OCI-LY7 (cell line): ENCODE measurements at regions not wholly inside any gene's neighbourhood (a gene's known extent, or its start where the extent isn't known, plus 50 kb on each side); places are given as distances from the start of the nearest gene placed in this dataset.

Experiments used
- BruUV-seq: library from RNA; stranded (reverse); fragments of 400-500 nt; replicated peaks from 2 replicates; lab custom pipeline; 2021; lab: Mats Ljungman, UMichigan
- CTCF ChIA-PET: fragments of 300-600 bp; sonication (Branson Sonifier 250); formaldehyde crosslinking; loops from one replicate; lab custom pipeline; 2022; ENCODE audit warnings: antibody characterized with exemption; ENCODE audit not compliant: unreplicated experiment; lab: Charles Lee
- POLR2A ChIA-PET: fragments of 300-600 bp; sonication (Branson Sonifier 250); formaldehyde crosslinking; loops from one replicate; lab custom pipeline; 2022; ENCODE audit warnings: antibody characterized with exemption; lab: Charles Lee
- DNase-seq: peaks from one replicate; pipeline ENCODE4 v3.0.0-alpha.2; 2015; ENCODE audit warnings: low spot score
- H2AFZ ChIP-seq: fragments of 200-600 bp; sonication (generic), shearing (Covaris generic); 2 replicates; pipeline ENCODE4 v1.6.1; 2014; ENCODE audit warnings: mild to moderate bottlenecking, antibody characterized with exemption, low read length, moderate library complexity
- H3K27ac ChIP-seq: fragments of 200-600 bp; sonication (generic); 2 replicates; pipeline ENCODE4 v1.5.1; 2014; ENCODE audit warnings: mixed run types, low read depth, mild to moderate bottlenecking, moderate library complexity, low read length, inconsistent platforms; ENCODE audit not compliant: poor library complexity, severe bottlenecking
- H3K36me3 ChIP-seq: fragments of 200-600 bp; sonication (generic); 2 replicates; pipeline ENCODE4 v1.6.1; 2014; ENCODE audit warnings: mild to moderate bottlenecking, antibody characterized with exemption, low read length, moderate library complexity, mixed read lengths; ENCODE audit not compliant: insufficient read depth
- H3K4me1 ChIP-seq: fragments of 200-600 bp; sonication (generic); 2 replicates; pipeline ENCODE4 v1.5.1; 2014; ENCODE audit warnings: mild to moderate bottlenecking, low read length; ENCODE audit not compliant: insufficient read depth, poor library complexity, severe bottlenecking
- H3K4me2 ChIP-seq: fragments of 200-600 bp; sonication (generic); 2 replicates; pipeline ENCODE4 v1.6.1; 2014; ENCODE audit warnings: mild to moderate bottlenecking, low read length
- H3K4me3 ChIP-seq: fragments of 200-600 bp; sonication (generic); 2 replicates; pipeline ENCODE4 v1.5.1; 2014; ENCODE audit warnings: mild to moderate bottlenecking, low read depth, low read length; ENCODE audit not compliant: poor library complexity, severe bottlenecking
- H3K79me2 ChIP-seq: fragments of 200-600 bp; sonication (generic); 2 replicates; pipeline ENCODE4 v1.6.1; 2016; ENCODE audit warnings: low read depth, mild to moderate bottlenecking, low read length, moderate library complexity, mixed read lengths; ENCODE audit not compliant: insufficient read depth
- H3K9me2 ChIP-seq: fragments of 200-600 bp; sonication (generic); 2 replicates; pipeline ENCODE4 v1.6.1; 2016; ENCODE audit warnings: mild to moderate bottlenecking, low read length, mixed read lengths; ENCODE audit not compliant: insufficient read depth
- H3K9me3 ChIP-seq: fragments of 200-600 bp; sonication (generic); 2 replicates; pipeline ENCODE4 v1.6.1; 2014; ENCODE audit warnings: mild to moderate bottlenecking, mixed run types, low read length, mixed read lengths
- H4K20me1 ChIP-seq: fragments of 200-600 bp; sonication (generic); 2 replicates; pipeline ENCODE4 v1.6.1; 2014; ENCODE audit warnings: mild to moderate bottlenecking, antibody characterized with exemption, low read length, moderate library complexity, mixed read lengths; ENCODE audit not compliant: insufficient read depth
- EZH2phosphoT487 ChIP-seq: fragments of 200-600 bp; sonication (generic); IDR thresholded peaks from 2 replicates; pipeline ENCODE4 v1.6.1; 2018; ENCODE audit warnings: low read depth, borderline replicate concordance, mild to moderate bottlenecking, mixed run types, antibody characterized with exemption, low read length, moderate library complexity, mixed read lengths
- intact Hi-C: fragments of 100-400 bp; cut with micrococcal nuclease; formaldehyde crosslinking; loops from one replicate; pipeline ENCODE4 v1.10.0; 2022; ENCODE audit not compliant: unreplicated experiment
- TF ChIP-seq, protein P1 (sequence below): fragments of 200-600 bp; sonication (generic); conservative IDR thresholded peaks from 2 replicates; pipeline ENCODE4 v1.5.1; 2014; ENCODE audit warnings: mild to moderate bottlenecking, antibody characterized with exemption, low read length, moderate library complexity, mixed read lengths

DNA sequence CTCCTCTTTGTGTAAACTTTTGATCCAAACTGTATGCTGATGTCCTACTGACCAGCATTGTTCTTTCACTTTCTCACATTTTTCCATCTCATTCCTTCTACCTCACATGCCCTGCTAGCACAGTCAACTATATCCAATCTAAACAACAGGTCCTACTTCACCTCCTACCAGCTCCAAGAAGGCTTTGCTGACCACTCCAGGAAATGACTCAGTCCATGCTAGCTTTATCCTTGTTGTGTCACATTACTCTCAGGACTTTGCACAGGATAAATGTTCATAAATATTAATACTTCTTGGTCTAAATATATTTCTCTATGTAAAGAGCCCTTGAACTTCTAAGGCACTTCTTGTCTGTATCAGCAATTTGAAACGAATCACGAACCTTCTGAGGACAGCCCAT, 64.9 kb upstream of the PCED1B start:
- no TSS peak for BruUV-seq
- ChIA-PET POLR2A (no interaction called here), CTCF (no interaction called here)
- no peak overlapping the region for H3K4me2 ChIP-seq
- H3K4me3 ChIP-seq, result no peak overlapping the region
- H3K9me3 ChIP-seq, result no peaks in the 10 kb centered on the region
- H3K27ac ChIP-seq, result no peak overlapping the region
- H4K20me1 ChIP-seq, result no peaks in the 10 kb centered on the region
- H3K36me3 ChIP-seq, result no peaks in the 10 kb centered on the region
- DNase-seq, result no peak
- H3K9me2 ChIP-seq, result no peaks in the 10 kb centered on the region
- intact Hi-C loops, result no loop called here
- H3K4me1 ChIP-seq, result no peaks in the 10 kb centered on the region
- no peak for TF ChIP-seq EZH2phosphoT487
- TF ChIP-seq, protein P1, sequence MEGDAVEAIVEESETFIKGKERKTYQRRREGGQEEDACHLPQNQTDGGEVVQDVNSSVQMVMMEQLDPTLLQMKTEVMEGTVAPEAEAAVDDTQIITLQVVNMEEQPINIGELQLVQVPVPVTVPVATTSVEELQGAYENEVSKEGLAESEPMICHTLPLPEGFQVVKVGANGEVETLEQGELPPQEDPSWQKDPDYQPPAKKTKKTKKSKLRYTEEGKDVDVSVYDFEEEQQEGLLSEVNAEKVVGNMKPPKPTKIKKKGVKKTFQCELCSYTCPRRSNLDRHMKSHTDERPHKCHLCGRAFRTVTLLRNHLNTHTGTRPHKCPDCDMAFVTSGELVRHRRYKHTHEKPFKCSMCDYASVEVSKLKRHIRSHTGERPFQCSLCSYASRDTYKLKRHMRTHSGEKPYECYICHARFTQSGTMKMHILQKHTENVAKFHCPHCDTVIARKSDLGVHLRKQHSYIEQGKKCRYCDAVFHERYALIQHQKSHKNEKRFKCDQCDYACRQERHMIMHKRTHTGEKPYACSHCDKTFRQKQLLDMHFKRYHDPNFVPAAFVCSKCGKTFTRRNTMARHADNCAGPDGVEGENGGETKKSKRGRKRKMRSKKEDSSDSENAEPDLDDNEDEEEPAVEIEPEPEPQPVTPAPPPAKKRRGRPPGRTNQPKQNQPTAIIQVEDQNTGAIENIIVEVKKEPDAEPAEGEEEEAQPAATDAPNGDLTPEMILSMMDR, result no peak
- H2AFZ ChIP-seq, result no peak overlapping the region
- no peaks in the 10 kb centered on the region for H3K79me2 ChIP-seq

DNA sequence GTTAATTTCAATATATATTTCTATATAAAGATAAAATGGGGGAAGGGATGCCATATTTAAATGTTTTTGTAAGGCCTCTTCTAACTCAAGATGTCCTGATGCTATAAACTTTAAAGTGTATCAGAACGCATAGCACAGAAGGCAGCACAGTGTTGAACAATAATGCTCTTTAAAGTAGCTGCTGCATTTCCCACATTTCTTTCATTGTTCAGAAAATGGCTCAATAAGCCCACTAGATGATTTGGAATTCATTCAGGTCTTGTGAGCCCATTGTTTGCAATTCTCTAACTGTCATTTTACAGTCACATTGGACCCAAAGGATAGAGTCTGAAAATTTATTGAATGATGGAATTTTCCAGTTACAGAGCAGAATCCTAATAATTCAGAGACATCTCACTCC, 64.0 kb upstream of the PCED1B start:
- Histone ChIP-seq H3K4me2 (no peak overlapping the region), H4K20me1 (no peaks in the 10 kb centered on the region), H3K36me3 (no peaks in the 10 kb centered on the region), H3K79me2 (no peaks in the 10 kb centered on the region), H3K9me2 (no peaks in the 10 kb centered on the region), H3K27ac (no peak overlapping the region), H3K4me1 (no peaks in the 10 kb centered on the region), H3K9me3 (no peaks in the 10 kb centered on the region), H3K4me3 (no peak overlapping the region), H2AFZ (no peak overlapping the region)
- ChIA-PET CTCF (no interaction called here), POLR2A (no interaction called here)
- intact Hi-C loops, result no loop called here
- no peak for DNase-seq
- no peak for TF ChIP-seq EZH2phosphoT487
- TF ChIP-seq, protein P1, result no peak
- no TSS peak for BruUV-seq

DNA sequence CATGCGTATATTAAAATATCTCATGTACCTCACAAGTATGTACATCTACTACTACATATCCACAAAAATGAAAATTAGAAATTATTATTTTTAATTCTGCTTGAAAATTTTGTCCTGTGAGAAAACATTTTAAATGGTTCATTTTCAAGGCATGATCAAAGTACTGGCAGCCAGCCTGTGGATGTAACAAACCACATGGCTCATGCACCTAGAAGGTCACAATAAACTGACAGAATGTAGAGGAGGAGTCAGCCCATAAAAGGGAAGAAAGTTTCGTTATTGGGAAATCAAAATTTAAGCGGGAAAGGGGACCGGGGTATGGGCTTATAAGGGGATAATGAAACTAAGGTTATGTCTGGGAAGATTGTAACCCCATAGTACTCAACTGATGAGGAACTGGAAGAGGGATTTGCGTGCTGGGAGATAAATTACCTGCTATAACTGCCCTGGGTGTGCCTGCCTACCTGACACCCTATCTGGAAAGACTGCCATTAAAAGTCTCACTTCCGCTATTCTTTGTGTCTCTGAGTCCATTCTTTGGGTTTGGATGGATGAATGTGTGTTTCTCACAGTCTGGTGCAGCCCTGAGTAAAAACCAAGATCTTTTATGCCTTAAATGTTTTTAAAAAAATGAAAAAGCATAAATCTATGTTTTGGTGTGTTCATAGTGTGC, 62.2 kb upstream of the PCED1B start:
- CTCF ChIA-PET, result no interaction called here
- no peak overlapping the region for H2AFZ ChIP-seq

More for the DNA sequence above, 62.2 kb upstream of the PCED1B start:
- Histone ChIP-seq H3K4me1 (no peaks in the 10 kb centered on the region), H3K9me3 (no peaks in the 10 kb centered on the region), H3K79me2 (no peaks in the 10 kb centered on the region), H3K4me3 (no peak overlapping the region), H3K36me3 (no peaks in the 10 kb centered on the region), H4K20me1 (no peaks in the 10 kb centered on the region), H3K4me2 (no peak overlapping the region), H3K9me2 (no peaks in the 10 kb centered on the region), H3K27ac (no peak overlapping the region)
- no peak for TF ChIP-seq EZH2phosphoT487
- TF ChIP-seq, protein P1, result no peak
- DNase-seq, result no peak
- BruUV-seq, result no TSS peak
- POLR2A ChIA-PET, result interaction anchor here (0.6 kb wide), 1 partner anchor 68 kb away, joined by 4 read pairs; no protein-coding TSS in a partner anchor
- intact Hi-C loops, result no loop called here
